ENCODE measurements at regions not wholly inside any gene's neighbourhood (a gene's known extent, or its start where the extent isn't known, plus 50 kb on each side); places are given as distances from the start of the nearest gene placed in this dataset.

DNA sequence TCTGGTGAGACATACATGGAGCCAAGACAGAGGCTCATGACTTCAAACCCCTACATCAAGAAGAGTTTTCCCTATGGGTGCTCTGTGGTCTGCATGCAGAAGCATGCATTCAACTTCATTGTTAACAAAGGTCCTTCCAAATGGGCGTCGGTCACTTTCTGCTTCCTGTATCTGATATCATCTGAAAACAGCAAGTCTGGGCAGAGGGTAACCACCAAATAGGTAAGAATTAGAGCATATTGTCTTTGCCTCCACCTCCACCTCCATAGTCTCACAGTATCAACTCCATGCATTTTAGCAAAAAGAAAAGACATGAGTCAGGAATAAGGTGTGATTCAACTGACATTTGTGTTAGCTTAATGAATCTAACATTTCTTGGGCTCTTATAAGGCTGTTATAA lies 462.9 kb downstream of the DMRT2 start:
- H3K36me3 Mint-ChIP-seq (ENCODE audit: low read depth): no peaks in the 10 kb centered on the region
- no peaks in the 10 kb centered on the region for H3K4me1 Mint-ChIP-seq (ENCODE audit: low read depth)
- intact Hi-C loops (cut with micrococcal nuclease): no loop called here
- H3K4me3 Mint-ChIP-seq: no peak overlapping the region
- no peak for DNase-seq (ENCODE audit: low spot score)
- no peaks in the 10 kb centered on the region for H3K9me3 Mint-ChIP-seq
- no peak overlapping the region for H3K27ac Mint-ChIP-seq
- H3K27me3 Mint-ChIP-seq (ENCODE audit: insufficient read depth): no peaks in the 10 kb centered on the region

DNA sequence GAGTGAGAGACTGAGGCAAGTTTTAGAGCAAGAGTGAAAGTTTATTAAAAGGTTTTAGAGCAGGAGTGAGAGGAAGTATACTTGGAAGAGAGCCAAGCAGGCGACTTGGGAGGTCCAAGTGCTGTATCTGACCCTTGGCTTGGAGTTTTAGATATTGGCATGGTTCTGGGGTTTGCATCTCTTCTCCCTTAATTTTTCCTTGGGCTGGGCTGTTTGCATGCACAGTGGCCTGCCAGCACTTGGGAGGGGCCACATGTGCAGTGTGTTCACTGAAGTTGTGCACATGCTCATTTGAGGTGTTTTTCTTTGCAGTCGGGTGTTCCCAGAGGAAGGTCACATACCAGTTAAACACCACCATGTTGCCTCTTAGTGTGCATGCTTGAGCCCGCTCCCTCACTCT lies 464.1 kb downstream of the DMRT2 start:
- Mint-ChIP-seq H3K27ac (no peak overlapping the region), H3K36me3 (ENCODE audit: low read depth) (no peaks in the 10 kb centered on the region), H3K4me3 (no peak overlapping the region), H3K27me3 (ENCODE audit: insufficient read depth) (no peaks in the 10 kb centered on the region), H3K9me3 (no peaks in the 10 kb centered on the region), H3K4me1 (ENCODE audit: low read depth) (no peaks in the 10 kb centered on the region)
- intact Hi-C loops (cut with micrococcal nuclease): no loop called here
- no peak for DNase-seq (ENCODE audit: low spot score)

DNA sequence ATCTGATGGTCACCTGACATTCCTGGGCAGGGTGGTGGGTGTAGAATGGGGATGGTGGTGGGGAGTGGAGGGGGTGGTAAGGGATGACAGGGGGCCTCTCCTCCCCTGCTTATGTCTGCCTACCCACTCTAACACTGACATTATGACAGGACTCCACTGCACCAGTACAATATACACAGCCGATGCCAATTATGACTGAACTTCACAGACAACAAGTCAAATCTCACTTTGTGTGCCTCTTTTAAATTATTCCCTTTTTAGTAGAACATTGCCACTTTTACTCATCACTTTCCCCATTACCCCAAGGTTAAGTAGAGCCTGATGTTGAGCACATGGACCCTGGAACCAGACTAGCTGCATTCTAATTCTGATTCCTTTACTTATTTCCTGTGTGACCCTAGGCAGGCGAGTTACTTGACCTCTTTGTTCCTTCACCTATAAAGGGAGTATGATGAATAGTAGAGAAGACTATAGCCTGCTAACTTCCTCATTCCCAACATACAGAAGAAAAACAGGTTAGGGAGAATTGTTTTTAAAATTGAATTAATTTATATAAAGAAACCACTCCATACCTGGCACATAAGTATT lies 464.7 kb downstream of the DMRT2 start:
- intact Hi-C loops (cut with micrococcal nuclease): no loop called here
- no peaks in the 10 kb centered on the region for H3K4me1 Mint-ChIP-seq (ENCODE audit: low read depth)
- H3K27me3 Mint-ChIP-seq (ENCODE audit: insufficient read depth): no peaks in the 10 kb centered on the region
- H3K36me3 Mint-ChIP-seq (ENCODE audit: low read depth): no peaks in the 10 kb centered on the region
- no peak overlapping the region for H3K27ac Mint-ChIP-seq
- no peak overlapping the region for H3K4me3 Mint-ChIP-seq
- H3K9me3 Mint-ChIP-seq: no peaks in the 10 kb centered on the region
- DNase-seq (ENCODE audit: low spot score): no peak

DNA sequence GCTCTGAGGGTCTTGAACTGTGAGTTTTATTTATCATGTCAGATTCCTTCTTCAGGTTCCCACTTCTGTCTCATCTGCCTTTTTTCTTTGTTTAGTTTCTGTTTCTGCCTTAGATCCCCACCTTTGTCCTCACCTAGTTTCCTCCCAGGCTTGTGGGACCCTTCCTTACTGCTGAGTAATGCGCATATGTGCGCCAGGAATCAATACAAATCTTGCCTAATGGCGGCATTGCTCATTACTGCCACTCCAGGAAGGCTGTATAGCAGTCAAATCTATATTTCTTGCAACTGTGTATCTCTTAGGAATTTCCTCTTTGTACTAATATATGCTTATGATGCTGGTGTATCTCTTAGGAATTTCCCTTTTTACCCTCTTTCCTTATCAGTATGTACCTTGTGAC lies 465.4 kb downstream of the DMRT2 start:
- H3K4me1 Mint-ChIP-seq (ENCODE audit: low read depth): no peaks in the 10 kb centered on the region
- intact Hi-C loops (cut with micrococcal nuclease): no loop called here
- H3K4me3 Mint-ChIP-seq: no peak overlapping the region
- H3K27me3 Mint-ChIP-seq (ENCODE audit: insufficient read depth): no peaks in the 10 kb centered on the region
- no peaks in the 10 kb centered on the region for H3K36me3 Mint-ChIP-seq (ENCODE audit: low read depth)
- no peak overlapping the region for H3K27ac Mint-ChIP-seq
- DNase-seq (ENCODE audit: low spot score): no peak
- no peaks in the 10 kb centered on the region for H3K9me3 Mint-ChIP-seq

DNA sequence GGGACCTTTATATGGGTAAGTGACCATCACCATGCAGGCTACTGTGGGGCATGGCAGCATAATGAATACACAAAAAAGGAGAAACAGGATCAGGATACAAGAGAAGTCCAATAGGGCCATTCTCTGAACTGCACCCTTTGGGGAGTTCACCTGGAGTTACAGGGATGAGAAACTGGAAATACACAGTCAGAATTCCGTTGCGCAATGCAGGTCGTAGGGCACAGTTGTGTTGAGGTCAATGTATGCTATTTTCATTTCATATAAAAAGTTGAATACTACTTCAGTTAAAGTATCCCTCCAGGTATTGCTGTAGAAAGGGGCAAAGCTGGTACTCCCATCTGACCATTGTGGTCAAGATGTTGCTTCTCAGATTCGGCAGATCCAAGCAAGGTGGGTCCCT lies 471.4 kb downstream of the DMRT2 start:
- intact Hi-C loops (cut with micrococcal nuclease): no loop called here
- H3K9me3 Mint-ChIP-seq: no peaks in the 10 kb centered on the region

DNA sequence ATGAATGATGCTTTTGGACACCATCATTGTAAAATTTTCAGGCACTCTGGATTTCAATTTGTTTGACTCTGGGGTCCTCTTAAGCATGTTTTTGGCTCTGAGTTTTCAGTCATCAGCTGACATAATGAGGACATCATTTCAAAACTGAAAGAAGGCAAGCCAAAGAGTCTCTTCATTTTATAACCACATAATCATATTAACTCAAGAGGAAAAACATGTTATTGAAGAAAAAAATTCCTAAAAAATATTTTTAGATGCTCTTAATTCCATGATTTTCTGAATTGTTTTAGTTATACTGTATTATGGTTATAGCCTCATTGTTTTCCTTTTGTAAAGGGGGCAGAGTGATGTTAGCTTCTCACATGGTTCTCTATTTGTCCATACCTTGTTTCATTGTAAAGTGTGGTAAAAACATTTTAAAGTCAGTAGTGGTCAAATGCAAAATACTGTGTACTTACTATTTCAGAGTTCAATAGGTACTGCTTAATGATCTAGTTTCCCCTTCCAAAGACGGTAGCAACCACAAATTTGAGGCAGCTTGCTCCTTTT lies 472.1 kb downstream of the DMRT2 start:
- intact Hi-C loops (cut with micrococcal nuclease): no loop called here
- Mint-ChIP-seq H3K27ac (no peak overlapping the region), H3K4me3 (no peak overlapping the region), H3K9me3 (no peaks in the 10 kb centered on the region), H3K36me3 (ENCODE audit: low read depth) (no peaks in the 10 kb centered on the region), H3K27me3 (ENCODE audit: insufficient read depth) (no peaks in the 10 kb centered on the region), H3K4me1 (ENCODE audit: low read depth) (no peaks in the 10 kb centered on the region)
- no peak for DNase-seq (ENCODE audit: low spot score)

More for the DNA sequence above, 471.4 kb downstream of the DMRT2 start:
- no peak overlapping the region for H3K4me3 Mint-ChIP-seq
- no peak for DNase-seq (ENCODE audit: low spot score)
- H3K36me3 Mint-ChIP-seq (ENCODE audit: low read depth): no peaks in the 10 kb centered on the region
- no peak overlapping the region for H3K27ac Mint-ChIP-seq
- H3K27me3 Mint-ChIP-seq (ENCODE audit: insufficient read depth): no peaks in the 10 kb centered on the region
- H3K4me1 Mint-ChIP-seq (ENCODE audit: low read depth): no peaks in the 10 kb centered on the region

DNA sequence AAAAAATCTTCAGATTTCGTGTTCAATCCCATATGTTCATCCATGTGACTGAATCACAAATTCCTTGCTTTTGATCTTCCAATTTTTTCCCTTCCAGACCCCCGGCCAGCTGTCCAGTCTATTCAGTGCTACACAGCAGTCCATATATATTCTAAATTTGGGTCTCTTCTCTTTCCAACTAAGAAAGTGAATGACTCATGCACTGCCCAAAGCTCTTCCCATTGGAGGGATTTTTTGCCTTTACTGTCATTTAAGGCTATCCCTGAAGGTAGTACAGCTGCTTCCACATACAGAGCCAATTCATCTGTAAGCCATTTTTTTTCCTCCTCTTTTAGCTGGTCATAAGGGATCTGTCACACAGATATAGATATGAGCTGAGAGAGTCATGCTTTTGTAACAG lies 478.3 kb downstream of the DMRT2 start:
- Mint-ChIP-seq H3K4me1 (ENCODE audit: low read depth) (no peaks in the 10 kb centered on the region), H3K4me3 (no peak overlapping the region), H3K27ac (no peak overlapping the region), H3K9me3 (no peaks in the 10 kb centered on the region), H3K27me3 (ENCODE audit: insufficient read depth) (no peaks in the 10 kb centered on the region), H3K36me3 (ENCODE audit: low read depth) (no peaks in the 10 kb centered on the region)
- intact Hi-C loops (cut with micrococcal nuclease): no loop called here
- no peak for DNase-seq (ENCODE audit: low spot score)

DNA sequence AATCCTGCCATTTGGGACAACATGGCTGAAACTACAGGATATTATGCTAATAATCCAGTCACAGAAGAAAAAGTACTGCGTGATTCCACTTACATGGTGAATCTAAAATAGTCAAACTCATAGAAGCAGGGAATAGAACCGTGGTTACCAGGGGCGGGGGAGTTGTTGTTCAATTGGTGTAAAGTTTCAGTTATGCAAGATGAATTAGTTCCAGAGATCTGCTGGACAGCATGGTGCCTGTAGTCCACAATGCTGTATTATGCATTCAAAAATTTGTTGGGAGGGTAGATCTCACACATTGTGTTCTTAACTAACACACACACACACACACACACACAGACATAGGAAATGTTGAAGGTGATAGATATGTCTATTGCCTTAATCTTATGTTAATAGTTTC lies 480.5 kb downstream of the DMRT2 start:
- Mint-ChIP-seq H3K9me3 (no peaks in the 10 kb centered on the region), H3K27me3 (ENCODE audit: insufficient read depth) (no peaks in the 10 kb centered on the region)

DNA sequence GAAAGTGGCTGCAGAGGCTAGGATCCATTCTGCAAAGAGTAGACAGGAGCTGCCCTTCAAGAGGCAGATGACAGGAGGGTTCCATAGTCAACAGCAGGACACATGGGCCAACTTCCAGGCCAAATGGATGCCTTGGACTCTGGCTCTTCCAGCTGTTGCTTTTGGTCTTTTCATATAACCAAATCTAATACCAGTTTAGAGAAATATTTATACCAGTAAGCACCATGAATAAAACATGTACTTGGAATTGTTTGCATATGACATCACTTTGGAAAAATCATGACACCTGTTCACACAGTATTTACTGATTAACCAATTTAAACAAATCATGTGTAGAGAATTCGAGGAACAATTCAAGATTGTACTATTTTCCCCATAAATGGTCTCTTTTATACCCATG lies 481.3 kb downstream of the DMRT2 start:
- DNase-seq (ENCODE audit: low spot score): no peak
- Mint-ChIP-seq H3K27ac (no peak overlapping the region), H3K27me3 (ENCODE audit: insufficient read depth) (no peaks in the 10 kb centered on the region), H3K4me1 (ENCODE audit: low read depth) (peaks cover 11% of the 10 kb centered on the region), H3K9me3 (no peaks in the 10 kb centered on the region), H3K36me3 (ENCODE audit: low read depth) (no peaks in the 10 kb centered on the region), H3K4me3 (no peak overlapping the region)
- intact Hi-C loops (cut with micrococcal nuclease): no loop called here

More for the DNA sequence above, 480.5 kb downstream of the DMRT2 start:
- Mint-ChIP-seq H3K27ac (no peak overlapping the region), H3K4me1 (ENCODE audit: low read depth) (peaks cover 6% of the 10 kb centered on the region), H3K4me3 (no peak overlapping the region), H3K36me3 (ENCODE audit: low read depth) (no peaks in the 10 kb centered on the region)
- intact Hi-C loops (cut with micrococcal nuclease): no loop called here
- no peak for DNase-seq (ENCODE audit: low spot score)

DNA sequence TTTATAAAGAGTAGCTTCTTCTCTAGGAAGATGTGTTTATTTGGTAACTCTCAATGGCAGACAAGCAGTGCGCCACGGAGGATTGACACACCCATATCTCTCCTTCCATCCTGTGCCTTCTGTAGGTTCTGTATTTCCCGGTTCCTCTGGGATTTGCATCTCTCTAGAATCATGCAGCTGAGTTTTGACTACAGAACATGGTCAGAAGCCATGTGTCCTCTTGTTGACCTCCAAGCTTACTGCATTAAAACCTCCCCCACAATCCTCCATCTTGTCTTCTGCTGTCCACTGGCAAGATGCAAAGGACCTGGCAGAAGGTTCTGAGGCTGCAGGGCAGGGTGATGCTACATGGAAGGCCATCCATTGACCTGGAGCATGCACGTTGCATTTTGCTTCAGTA lies 482.0 kb downstream of the DMRT2 start:
- DNase-seq (ENCODE audit: low spot score): no peak
- no peak overlapping the region for H3K27ac Mint-ChIP-seq
- H3K4me3 Mint-ChIP-seq: no peak overlapping the region
- H3K4me1 Mint-ChIP-seq (ENCODE audit: low read depth): peaks cover 18% of the 10 kb centered on the region
- no peaks in the 10 kb centered on the region for H3K36me3 Mint-ChIP-seq (ENCODE audit: low read depth)
- intact Hi-C loops (cut with micrococcal nuclease): no loop called here
- no peaks in the 10 kb centered on the region for H3K9me3 Mint-ChIP-seq
- H3K27me3 Mint-ChIP-seq (ENCODE audit: insufficient read depth): no peaks in the 10 kb centered on the region

DNA sequence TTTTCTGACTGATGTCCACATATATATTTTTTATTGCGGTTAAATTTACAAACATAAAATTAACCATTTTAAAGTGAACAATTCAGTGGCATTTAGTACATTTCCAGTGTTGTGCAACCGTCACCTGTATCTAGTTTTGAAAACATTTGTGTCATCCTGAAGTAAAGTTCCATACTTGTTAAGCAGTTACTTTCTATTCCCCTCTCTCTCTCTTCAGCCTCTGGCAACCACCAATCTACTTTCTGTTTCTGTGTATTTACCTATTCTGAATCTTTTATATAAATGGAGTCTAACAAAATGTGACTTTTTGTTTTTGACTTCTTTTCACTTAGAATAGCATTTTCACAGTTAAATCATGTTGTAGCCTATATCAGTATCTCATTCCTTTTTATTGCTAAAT lies 480.1 kb upstream of the SMARCA2 start:
- no peaks in the 10 kb centered on the region for H3K36me3 Mint-ChIP-seq (ENCODE audit: low read depth)
- no peak overlapping the region for H3K4me3 Mint-ChIP-seq
- peaks cover 18% of the 10 kb centered on the region for H3K4me1 Mint-ChIP-seq (ENCODE audit: low read depth)
- DNase-seq (ENCODE audit: low spot score): no peak
- intact Hi-C loops (cut with micrococcal nuclease): loop anchor here (1.0 kb wide), 2 partner anchors 45 to 344 kb away; no protein-coding TSS in a partner anchor
- H3K27ac Mint-ChIP-seq: no peak overlapping the region
- H3K27me3 Mint-ChIP-seq (ENCODE audit: insufficient read depth): no peaks in the 10 kb centered on the region
- H3K9me3 Mint-ChIP-seq: no peaks in the 10 kb centered on the region

DNA sequence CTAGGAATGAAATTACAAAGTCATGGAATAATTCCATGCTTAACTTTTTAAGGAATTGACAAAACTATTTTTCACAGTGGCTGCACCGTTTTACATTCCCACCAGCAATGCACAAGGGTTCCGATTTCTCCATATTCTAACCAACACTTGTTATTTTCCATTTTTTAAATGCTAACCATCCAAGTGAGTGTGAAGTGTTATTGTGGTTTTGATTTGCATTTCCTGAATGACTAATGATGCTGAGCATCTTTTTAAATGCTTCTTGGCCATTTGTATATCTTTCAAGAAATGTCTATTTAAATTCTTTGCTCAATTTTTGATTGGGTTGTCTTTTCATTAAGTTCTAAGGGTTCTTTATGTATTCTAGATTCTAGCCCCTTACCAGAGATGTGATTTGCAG lies 479.5 kb upstream of the SMARCA2 start:
- Mint-ChIP-seq H3K9me3 (no peaks in the 10 kb centered on the region), H3K27me3 (ENCODE audit: insufficient read depth) (no peaks in the 10 kb centered on the region), H3K4me3 (no peak overlapping the region), H3K36me3 (ENCODE audit: low read depth) (no peaks in the 10 kb centered on the region), H3K4me1 (ENCODE audit: low read depth) (peaks cover 18% of the 10 kb centered on the region), H3K27ac (peak overlapping the region; percentile 69)
- intact Hi-C loops (cut with micrococcal nuclease): loop anchor here (1.0 kb wide), 2 partner anchors 45 to 344 kb away; no protein-coding TSS in a partner anchor
- DNase-seq (ENCODE audit: low spot score): no peak

DNA sequence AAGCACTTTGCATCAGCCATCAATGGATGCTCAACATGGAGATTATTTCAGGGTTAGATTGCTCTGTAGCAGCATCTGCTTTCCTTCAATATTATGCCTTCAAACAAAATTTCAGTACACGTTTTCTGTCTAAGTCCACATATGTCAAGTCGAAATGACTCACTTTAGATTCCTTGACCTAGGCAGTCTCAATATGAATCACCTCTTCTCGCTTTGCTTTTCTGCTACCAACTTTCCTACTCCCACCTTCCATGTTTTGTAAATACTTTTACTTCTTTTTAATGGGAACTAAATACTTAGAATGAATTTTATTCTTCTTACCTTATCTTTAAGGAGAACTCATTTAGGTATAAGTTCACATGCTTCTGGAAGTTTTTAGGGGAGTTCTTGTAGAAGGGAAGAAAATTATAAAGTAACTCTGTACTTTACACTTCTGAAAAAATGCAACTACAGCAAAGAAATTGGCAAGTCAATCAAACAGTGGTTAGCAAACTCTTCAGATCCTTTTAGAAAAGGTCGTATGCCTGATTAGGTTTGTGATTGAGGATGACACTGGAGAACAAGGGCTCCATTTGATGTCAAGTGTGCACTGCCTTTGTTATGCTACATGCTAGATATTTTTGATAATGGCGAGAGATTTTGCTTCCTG lies 478.5 kb upstream of the SMARCA2 start:
- H3K4me1 Mint-ChIP-seq (ENCODE audit: low read depth): peaks cover 18% of the 10 kb centered on the region
- no peaks in the 10 kb centered on the region for H3K27me3 Mint-ChIP-seq (ENCODE audit: insufficient read depth)
- intact Hi-C loops (cut with micrococcal nuclease): loop anchor here (1.0 to 2.0 kb wide), 2 partner anchors 31 to 76 kb away; no protein-coding TSS in a partner anchor
- no peaks in the 10 kb centered on the region for H3K9me3 Mint-ChIP-seq
- no peak for DNase-seq (ENCODE audit: low spot score)
- peak overlapping the region; percentile 48 for H3K27ac Mint-ChIP-seq
- no peak overlapping the region for H3K4me3 Mint-ChIP-seq
- no peaks in the 10 kb centered on the region for H3K36me3 Mint-ChIP-seq (ENCODE audit: low read depth)

Data from activated T-helper 1 cell treated with anti-CD3 and anti-CD28 coated beads, Interleukin-12 subunit alpha, Interleukin-12 subunit beta, Interleukin-2, Interleukin-4 antibody, amounts not matched to agents 30 ng/mL and 10 ng/mL and 1 ng/mL, durations not matched to agents 14 hours and 24 hours and 36 hours (primary cell).